ENCODE measurements at regions not wholly inside any gene's neighbourhood (a gene's known extent, or its start where the extent isn't known, plus 50 kb on each side); places are given as distances from the start of the nearest gene placed in this dataset.

GRCh38 chr7:118109607-118110006 is 74.4 kb upstream of the LSM8 start:
- TF ChIP-seq POLR2A (IDR thresholded peaks at IDR 0.05) (no peak), CTCF (IDR thresholded peaks at IDR 0.05) (no peak)
- H3K9me3 ChIP-seq: no peaks in the 10 kb centered on the region
- intact Hi-C loops (cut with DNase I; ENCODE audit: low total_unique reads): no loop called here

GRCh38 chr7:118110178-118110925 is 73.6 kb upstream of the LSM8 start:
- intact Hi-C loops (cut with DNase I; ENCODE audit: low total_unique reads): no loop called here
- H3K27me3 ChIP-seq: no peaks in the 10 kb centered on the region
- H3K36me3 ChIP-seq: no peaks in the 10 kb centered on the region
- H3K4me3 ChIP-seq: no peak overlapping the region
- H3K9me3 ChIP-seq: no peaks in the 10 kb centered on the region
- H3K27ac ChIP-seq: no peak overlapping the region
- no peaks in the 10 kb centered on the region for H3K4me1 ChIP-seq
- DNase-seq: no peak
- TF ChIP-seq CTCF (IDR thresholded peaks at IDR 0.05) (no peak), POLR2A (IDR thresholded peaks at IDR 0.05) (no peak)

More at GRCh38 chr7:118109607-118110006, 74.4 kb upstream of the LSM8 start:
- Histone ChIP-seq H3K4me3 (no peak overlapping the region), H3K27ac (no peak overlapping the region), H3K4me1 (no peaks in the 10 kb centered on the region), H3K36me3 (no peaks in the 10 kb centered on the region), H3K27me3 (no peaks in the 10 kb centered on the region)
- no peak for DNase-seq

- no peak for DNase-seq
- no peaks in the 10 kb centered on the region for H3K36me3 ChIP-seq
- intact Hi-C loops (cut with DNase I; ENCODE audit: low total_unique reads): no loop called here
- no peak overlapping the region for H3K27ac ChIP-seq
- H3K4me3 ChIP-seq: no peak overlapping the region
- H3K9me3 ChIP-seq: no peaks in the 10 kb centered on the region
- H3K4me1 ChIP-seq: no peaks in the 10 kb centered on the region
- no peak for TF ChIP-seq POLR2A (IDR thresholded peaks at IDR 0.05)
- TF ChIP-seq CTCF (IDR thresholded peaks at IDR 0.05): no peak
- no peaks in the 10 kb centered on the region for H3K27me3 ChIP-seq
These were observed 72.6 kb upstream of the LSM8 start for GRCh38 chr7:118111347-118111746.

GRCh38 chr7:118114175-118114574 is 69.8 kb upstream of the LSM8 start:
- intact Hi-C loops (cut with DNase I; ENCODE audit: low total_unique reads): no loop called here
- Histone ChIP-seq H3K36me3 (no peaks in the 10 kb centered on the region), H3K27ac (no peak overlapping the region), H3K4me3 (no peak overlapping the region), H3K4me1 (no peaks in the 10 kb centered on the region), H3K27me3 (no peaks in the 10 kb centered on the region), H3K9me3 (no peaks in the 10 kb centered on the region)
- DNase-seq: no peak
- TF ChIP-seq POLR2A (IDR thresholded peaks at IDR 0.05): no peak
- no peak for TF ChIP-seq CTCF (IDR thresholded peaks at IDR 0.05)

- Histone ChIP-seq H3K27me3 (no peaks in the 10 kb centered on the region), H3K4me1 (no peaks in the 10 kb centered on the region), H3K4me3 (no peak overlapping the region), H3K27ac (no peak overlapping the region), H3K36me3 (no peaks in the 10 kb centered on the region), H3K9me3 (no peaks in the 10 kb centered on the region)
- DNase-seq: no peak
- TF ChIP-seq CTCF (IDR thresholded peaks at IDR 0.05): no peak
- intact Hi-C loops (cut with DNase I; ENCODE audit: low total_unique reads): no loop called here
These were observed 54.7 kb upstream of the LSM8 start for GRCh38 chr7:118129041-118129795.
